ENCODE measurements at regions not wholly inside any gene's neighbourhood (a gene's known extent, or its start where the extent isn't known, plus 50 kb on each side); places are given as distances from the start of the nearest gene placed in this dataset.

- TF ChIP-seq EZH2phosphoT487 (IDR thresholded peaks at IDR 0.05; ENCODE audit: low read depth), result no peak
- no peak for TF ChIP-seq CTCF (IDR thresholded peaks at IDR 0.05; ENCODE audit: low read depth, low read length)
- H3K9ac ChIP-seq (ENCODE audit: low read length), result no peak overlapping the region
- H3K36me3 ChIP-seq (replicated peaks; ENCODE audit: low read depth, low read length), result peaks cover 5% of the 10 kb centered on the region
These were observed 318.2 kb upstream of the FAM98A start for GRCh38 chr2:33917252-33917651.

GRCh38 chr2:33913071-33913616 is 314.0 kb upstream of the FAM98A start:
- no peak overlapping the region for H3K4me3 ChIP-seq (ENCODE audit: low read length)
- H4K20me1 ChIP-seq (ENCODE audit: insufficient read depth, low read length), result no peaks in the 10 kb centered on the region
- no peak overlapping the region for H2AFZ ChIP-seq (ENCODE audit: low read depth, low read length)
- no peaks in the 10 kb centered on the region for H3K4me1 ChIP-seq (ENCODE audit: low read length)
- H3K9me3 ChIP-seq (ENCODE audit: insufficient read depth, low read length), result 0 out of 2 replicates have a peak, but pooled peaks cover 9% of the 10 kb centered on the region
- no peaks in the 10 kb centered on the region for H3K79me2 ChIP-seq (ENCODE audit: low read length)
- H3K9ac ChIP-seq (ENCODE audit: low read length), result no peak overlapping the region
- no peak overlapping the region for H3K4me2 ChIP-seq (ENCODE audit: low read length)
- H3K36me3 ChIP-seq (replicated peaks; ENCODE audit: low read depth, low read length), result peaks cover 5% of the 10 kb centered on the region
- no peak overlapping the region for H3K27ac ChIP-seq (ENCODE audit: low read length)
- H3K27me3 ChIP-seq (ENCODE audit: low read depth, low read length), result no peaks in the 10 kb centered on the region
- TF ChIP-seq EZH2phosphoT487 (IDR thresholded peaks at IDR 0.05; ENCODE audit: low read depth), result no peak
- no peak for TF ChIP-seq CTCF (IDR thresholded peaks at IDR 0.05; ENCODE audit: low read depth, low read length)

More at GRCh38 chr2:33917252-33917651, 318.2 kb upstream of the FAM98A start:
- 0 out of 2 replicates have a peak, but pooled peaks cover 9% of the 10 kb centered on the region for H3K9me3 ChIP-seq (ENCODE audit: insufficient read depth, low read length)
- no peaks in the 10 kb centered on the region for H4K20me1 ChIP-seq (ENCODE audit: insufficient read depth, low read length)
- H3K4me1 ChIP-seq (ENCODE audit: low read length), result no peaks in the 10 kb centered on the region
- no peaks in the 10 kb centered on the region for H3K27me3 ChIP-seq (ENCODE audit: low read depth, low read length)
- no peaks in the 10 kb centered on the region for H3K79me2 ChIP-seq (ENCODE audit: low read length)
- no peak overlapping the region for H3K4me2 ChIP-seq (ENCODE audit: low read length)
- no peak overlapping the region for H3K27ac ChIP-seq (ENCODE audit: low read length)
- H2AFZ ChIP-seq (ENCODE audit: low read depth, low read length), result no peak overlapping the region
- no peak overlapping the region for H3K4me3 ChIP-seq (ENCODE audit: low read length)

- no peaks in the 10 kb centered on the region for H3K4me1 ChIP-seq (ENCODE audit: low read length)
- H4K20me1 ChIP-seq (ENCODE audit: insufficient read depth, low read length), result no peaks in the 10 kb centered on the region
- H3K4me3 ChIP-seq (ENCODE audit: low read length), result no peak overlapping the region
- no peak overlapping the region for H2AFZ ChIP-seq (ENCODE audit: low read depth, low read length)
- no peak overlapping the region for H3K9ac ChIP-seq (ENCODE audit: low read length)
- no peaks in the 10 kb centered on the region for H3K27me3 ChIP-seq (ENCODE audit: low read depth, low read length)
- TF ChIP-seq CTCF (IDR thresholded peaks at IDR 0.05; ENCODE audit: low read depth, low read length), result no peak
- TF ChIP-seq EZH2phosphoT487 (IDR thresholded peaks at IDR 0.05; ENCODE audit: low read depth), result no peak
- H3K36me3 ChIP-seq (replicated peaks; ENCODE audit: low read depth, low read length), result peaks cover 5% of the 10 kb centered on the region
- H3K9me3 ChIP-seq (ENCODE audit: insufficient read depth, low read length), result 0 out of 2 replicates have a peak, but pooled peaks cover 9% of the 10 kb centered on the region
- no peak overlapping the region for H3K27ac ChIP-seq (ENCODE audit: low read length)
- H3K79me2 ChIP-seq (ENCODE audit: low read length), result no peaks in the 10 kb centered on the region
- H3K4me2 ChIP-seq (ENCODE audit: low read length), result no peak overlapping the region
These were observed 312.2 kb upstream of the FAM98A start for GRCh38 chr2:33911327-33911726.

GRCh38 chr2:33909945-33910695 is 311.0 kb upstream of the FAM98A start:
- TF ChIP-seq CTCF (IDR thresholded peaks at IDR 0.05; ENCODE audit: low read depth, low read length) (no peak), EZH2phosphoT487 (IDR thresholded peaks at IDR 0.05; ENCODE audit: low read depth) (no peak)
- 0 out of 2 replicates have a peak, but pooled peaks cover 9% of the 10 kb centered on the region for H3K9me3 ChIP-seq (ENCODE audit: insufficient read depth, low read length)

More at GRCh38 chr2:33909945-33910695, 311.0 kb upstream of the FAM98A start:
- Histone ChIP-seq H3K27me3 (ENCODE audit: low read depth, low read length) (no peaks in the 10 kb centered on the region), H3K79me2 (ENCODE audit: low read length) (no peaks in the 10 kb centered on the region), H4K20me1 (ENCODE audit: insufficient read depth, low read length) (no peaks in the 10 kb centered on the region), H3K27ac (ENCODE audit: low read length) (no peak overlapping the region), H3K36me3 (replicated peaks; ENCODE audit: low read depth, low read length) (peaks cover 5% of the 10 kb centered on the region), H2AFZ (ENCODE audit: low read depth, low read length) (no peak overlapping the region), H3K4me1 (ENCODE audit: low read length) (no peaks in the 10 kb centered on the region), H3K9ac (ENCODE audit: low read length) (no peak overlapping the region), H3K4me3 (ENCODE audit: low read length) (no peak overlapping the region), H3K4me2 (ENCODE audit: low read length) (no peak overlapping the region)

Data from OCI-LY3 (cell line).